Astrocyte (in vitro differentiated cells and primary cell): ENCODE measurements at regions not wholly inside any gene's neighbourhood (a gene's known extent, or its start where the extent isn't known, plus 50 kb on each side); places are given as distances from the start of the nearest gene placed in this dataset.

ENCODE experiments used
- DNase-seq: peaks from one replicate; pipeline ENCODE4 v3.0.0-alpha.2; 2010; ENCODE audit warnings: low read depth
- FAIRE-seq: peaks from 2 replicates; lab custom pipeline; 2011; peaks lifted over from hg19 to GRCh38; lab: Jason Lieb, UNC
- H2AFZ ChIP-seq: 2 replicates; pipeline ENCODE4 v1.6.0; 2012; ENCODE audit warnings: low read depth, low read length, inconsistent platforms
- H3K27ac ChIP-seq: 2 replicates; pipeline ENCODE4 v1.5.1; 2011; ENCODE audit warnings: low read depth, low read length, inconsistent platforms
- H3K27me3 ChIP-seq: 2 replicates; pipeline ENCODE4 v1.6.0; 2011; ENCODE audit warnings: low read length, inconsistent platforms; ENCODE audit not compliant: insufficient read depth
- H3K36me3 ChIP-seq: 2 replicates; pipeline ENCODE4 v1.5.1; 2011; ENCODE audit warnings: low read length, inconsistent platforms; ENCODE audit not compliant: insufficient read depth
- H3K4me1 ChIP-seq: 2 replicates; pipeline ENCODE4 v1.5.1; 2011; ENCODE audit warnings: low read length, inconsistent platforms; ENCODE audit not compliant: insufficient read depth
- H3K4me2 ChIP-seq: 2 replicates; pipeline ENCODE4 v1.6.0; 2012; ENCODE audit warnings: low read length, inconsistent platforms
- H3K4me3 ChIP-seq: 2 replicates; pipeline ENCODE4 v1.5.1; 2011; ENCODE audit warnings: low read depth, mild to moderate bottlenecking, low read length, inconsistent platforms; ENCODE audit not compliant: insufficient read depth
- H3K79me2 ChIP-seq: 2 replicates; pipeline ENCODE4 v1.6.0; 2012; ENCODE audit warnings: mild to moderate bottlenecking, low read length, inconsistent platforms; ENCODE audit not compliant: insufficient read depth
- H3K9ac ChIP-seq: 2 replicates; pipeline ENCODE4 v1.6.0; 2012; ENCODE audit warnings: mild to moderate bottlenecking, low read length, inconsistent platforms
- H3K9me3 ChIP-seq: 2 replicates; pipeline ENCODE4 v1.5.1; 2012; ENCODE audit warnings: low read depth, mild to moderate bottlenecking, low read length, inconsistent platforms; ENCODE audit not compliant: insufficient read depth
- H4K20me1 ChIP-seq: 2 replicates; pipeline ENCODE4 v1.6.0; 2012; ENCODE audit warnings: low read length, inconsistent platforms; ENCODE audit not compliant: insufficient read depth
- H3K27ac Mint-ChIP-seq: one replicate; pipeline ENCODE4 v1.8.0; 2021; ENCODE audit warnings: mild to moderate bottlenecking, mixed read lengths; ENCODE audit not compliant: unreplicated experiment
- H3K27me3 Mint-ChIP-seq: one replicate; pipeline ENCODE4 v1.8.0; 2021; ENCODE audit warnings: low read depth, mixed read lengths; ENCODE audit not compliant: unreplicated experiment
- H3K36me3 Mint-ChIP-seq: one replicate; pipeline ENCODE4 v1.8.0; 2021; ENCODE audit warnings: low read depth, mixed read lengths; ENCODE audit not compliant: unreplicated experiment
- H3K4me1 Mint-ChIP-seq: one replicate; pipeline ENCODE4 v1.8.0; 2021; ENCODE audit warnings: low read depth, mixed read lengths; ENCODE audit not compliant: unreplicated experiment
- H3K4me3 Mint-ChIP-seq: one replicate; pipeline ENCODE4 v1.8.0; 2021; ENCODE audit warnings: mild to moderate bottlenecking, moderate library complexity, mixed read lengths; ENCODE audit not compliant: unreplicated experiment
- H3K9me3 Mint-ChIP-seq: one replicate; pipeline ENCODE4 v1.8.0; 2021; ENCODE audit warnings: mild to moderate bottlenecking, mixed read lengths; ENCODE audit not compliant: unreplicated experiment
- EZH2 ChIP-seq: IDR thresholded peaks from 2 replicates; pipeline ENCODE4 v1.6.1; 2012; ENCODE audit warnings: mild to moderate bottlenecking, low read length, inconsistent platforms; ENCODE audit not compliant: insufficient read depth
- TF ChIP-seq, protein P1 (sequence below): IDR thresholded peaks from 2 replicates; pipeline ENCODE4 v1.5.1; 2011; ENCODE audit warnings: low read depth, mild to moderate bottlenecking, inconsistent platforms, low read length, moderate library complexity; ENCODE audit not compliant: insufficient read depth

DNA sequence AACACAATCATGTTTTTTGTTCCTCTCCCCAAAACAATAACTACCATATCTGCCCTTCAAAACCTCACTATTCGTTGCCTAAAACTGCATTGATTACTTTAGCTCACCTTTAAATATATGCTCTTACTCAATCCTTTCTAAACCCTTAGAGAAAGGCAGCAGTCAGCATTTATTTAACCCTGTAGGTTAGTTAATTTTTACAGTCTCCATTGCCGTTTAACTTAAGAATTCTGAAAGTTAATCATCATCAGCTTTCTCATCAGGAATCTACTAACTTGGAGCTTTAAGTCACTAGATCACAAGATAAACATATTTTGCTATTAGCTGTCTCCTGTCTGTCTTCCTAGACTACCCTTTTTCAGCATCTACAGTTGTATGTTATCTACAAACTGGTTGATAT lies 991.9 kb downstream of the EPHA7 start:
- no peak overlapping the region for H3K4me3 Mint-ChIP-seq
- H3K9me3 Mint-ChIP-seq: no peaks in the 10 kb centered on the region
- H3K27me3 ChIP-seq: no peaks in the 10 kb centered on the region
- H3K36me3 Mint-ChIP-seq: peaks cover 2% of the 10 kb centered on the region
- H3K36me3 ChIP-seq: no peaks in the 10 kb centered on the region
- FAIRE-seq: no peak
- no peak overlapping the region for H2AFZ ChIP-seq
- H3K79me2 ChIP-seq: no peaks in the 10 kb centered on the region
- H3K9me3 ChIP-seq: no peaks in the 10 kb centered on the region
- no peaks in the 10 kb centered on the region for H3K4me1 ChIP-seq
- H4K20me1 ChIP-seq: no peaks in the 10 kb centered on the region
- no peak overlapping the region for H3K9ac ChIP-seq
- H3K27ac Mint-ChIP-seq: no peak overlapping the region
- H3K4me1 Mint-ChIP-seq: peaks cover 7% of the 10 kb centered on the region
- H3K4me3 ChIP-seq: no peak overlapping the region
- no peaks in the 10 kb centered on the region for H3K27me3 Mint-ChIP-seq
- no peak for DNase-seq
- H3K4me2 ChIP-seq: no peak overlapping the region
- no peak for TF ChIP-seq EZH2
- TF ChIP-seq, protein P1, sequence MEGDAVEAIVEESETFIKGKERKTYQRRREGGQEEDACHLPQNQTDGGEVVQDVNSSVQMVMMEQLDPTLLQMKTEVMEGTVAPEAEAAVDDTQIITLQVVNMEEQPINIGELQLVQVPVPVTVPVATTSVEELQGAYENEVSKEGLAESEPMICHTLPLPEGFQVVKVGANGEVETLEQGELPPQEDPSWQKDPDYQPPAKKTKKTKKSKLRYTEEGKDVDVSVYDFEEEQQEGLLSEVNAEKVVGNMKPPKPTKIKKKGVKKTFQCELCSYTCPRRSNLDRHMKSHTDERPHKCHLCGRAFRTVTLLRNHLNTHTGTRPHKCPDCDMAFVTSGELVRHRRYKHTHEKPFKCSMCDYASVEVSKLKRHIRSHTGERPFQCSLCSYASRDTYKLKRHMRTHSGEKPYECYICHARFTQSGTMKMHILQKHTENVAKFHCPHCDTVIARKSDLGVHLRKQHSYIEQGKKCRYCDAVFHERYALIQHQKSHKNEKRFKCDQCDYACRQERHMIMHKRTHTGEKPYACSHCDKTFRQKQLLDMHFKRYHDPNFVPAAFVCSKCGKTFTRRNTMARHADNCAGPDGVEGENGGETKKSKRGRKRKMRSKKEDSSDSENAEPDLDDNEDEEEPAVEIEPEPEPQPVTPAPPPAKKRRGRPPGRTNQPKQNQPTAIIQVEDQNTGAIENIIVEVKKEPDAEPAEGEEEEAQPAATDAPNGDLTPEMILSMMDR: no peak
- H3K27ac ChIP-seq: no peak overlapping the region

DNA sequence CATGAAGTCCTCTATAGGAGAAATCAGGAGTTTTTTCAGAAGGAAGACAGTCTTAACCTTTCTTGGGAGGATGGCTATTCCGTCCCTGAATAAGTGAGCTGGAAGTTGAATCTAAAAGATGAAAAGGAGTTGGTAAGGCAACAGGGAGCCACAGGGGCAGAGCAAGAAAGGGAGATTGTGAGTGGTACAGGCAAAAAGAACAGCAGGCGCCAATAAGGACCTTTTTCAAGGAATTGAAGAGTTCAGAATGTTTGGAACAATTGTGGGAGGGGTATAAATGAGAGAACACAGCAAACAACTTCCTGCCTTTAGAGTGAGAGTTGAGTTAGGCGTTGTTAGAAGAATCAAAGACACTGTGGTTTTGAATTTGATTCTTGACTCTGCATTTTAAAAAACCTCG lies 1003.7 kb downstream of the EPHA7 start:
- Histone ChIP-seq H3K79me2 (no peaks in the 10 kb centered on the region), H3K27me3 (no peaks in the 10 kb centered on the region), H3K4me2 (no peak overlapping the region), H4K20me1 (no peaks in the 10 kb centered on the region), H3K4me3 (no peak overlapping the region), H3K4me1 (no peaks in the 10 kb centered on the region), H3K9me3 (no peaks in the 10 kb centered on the region), H3K36me3 (no peaks in the 10 kb centered on the region), H2AFZ (no peak overlapping the region), H3K9ac (no peak overlapping the region), H3K27ac (no peak overlapping the region)
- DNase-seq (no peak), FAIRE-seq (no peak)
- Mint-ChIP-seq H3K4me3 (no peak overlapping the region), H3K27ac (no peak overlapping the region), H3K4me1 (no peaks in the 10 kb centered on the region), H3K9me3 (peaks cover 2% of the 10 kb centered on the region), H3K27me3 (no peaks in the 10 kb centered on the region), H3K36me3 (no peaks in the 10 kb centered on the region)
- TF ChIP-seq, protein P1: no peak
- no peak for TF ChIP-seq EZH2

- no peak for TF ChIP-seq EZH2
- TF ChIP-seq, protein P1: no peak
- no peaks in the 10 kb centered on the region for H3K36me3 Mint-ChIP-seq
- H3K4me1 Mint-ChIP-seq: no peaks in the 10 kb centered on the region
- no peaks in the 10 kb centered on the region for H3K9me3 ChIP-seq
- FAIRE-seq: no peak
- no peak overlapping the region for H3K9ac ChIP-seq
- no peak overlapping the region for H3K27ac ChIP-seq
- no peaks in the 10 kb centered on the region for H3K4me1 ChIP-seq
- no peaks in the 10 kb centered on the region for H4K20me1 ChIP-seq
- H3K4me3 Mint-ChIP-seq: no peak overlapping the region
- no peak overlapping the region for H2AFZ ChIP-seq
- peaks cover 3% of the 10 kb centered on the region for H3K9me3 Mint-ChIP-seq
- H3K4me3 ChIP-seq: no peak overlapping the region
- H3K4me2 ChIP-seq: no peak overlapping the region
- no peaks in the 10 kb centered on the region for H3K27me3 Mint-ChIP-seq
- H3K27ac Mint-ChIP-seq: no peak overlapping the region
- no peaks in the 10 kb centered on the region for H3K27me3 ChIP-seq
- no peaks in the 10 kb centered on the region for H3K79me2 ChIP-seq
- no peak for DNase-seq
- H3K36me3 ChIP-seq: no peaks in the 10 kb centered on the region
Observed at GRCh38 chr6:92408350-92408749, 1011.0 kb downstream of the EPHA7 start.
